ENCODE measurements at regions not wholly inside any gene's neighbourhood (a gene's known extent, or its start where the extent isn't known, plus 50 kb on each side); places are given as distances from the start of the nearest gene placed in this dataset.

DNA sequence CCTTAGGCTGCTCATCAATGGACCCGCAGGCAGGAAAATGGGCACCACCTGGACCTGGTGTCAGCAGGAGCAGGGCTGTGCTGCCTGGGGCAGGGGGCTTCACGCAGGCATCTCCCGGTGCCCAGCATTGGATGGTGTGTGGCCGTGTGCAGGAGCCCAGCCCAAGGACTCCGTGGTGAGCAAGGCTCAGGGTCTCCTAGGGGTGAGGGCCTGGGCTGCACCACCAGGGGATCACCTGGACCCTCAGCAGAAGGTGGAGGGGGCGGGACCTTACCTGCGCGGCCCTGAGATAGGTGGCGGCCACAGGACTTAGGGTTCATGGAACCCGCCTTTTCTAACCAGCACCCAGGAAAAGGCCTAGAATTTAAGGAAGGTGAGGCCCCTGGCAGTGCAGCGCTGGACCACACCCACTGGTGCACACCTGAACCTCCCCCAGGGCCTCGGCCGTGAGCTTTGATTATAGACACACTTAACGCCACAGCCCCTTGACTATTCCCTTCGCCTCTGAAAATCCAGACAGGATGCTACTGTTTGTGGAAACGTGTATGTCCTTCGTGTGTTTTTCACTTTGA is 89.0 kb downstream of the TMEM18 start:
- BruUV-seq (replicated peaks): no TSS peak
- FAIRE-seq: no peak
- H3K4me1 ChIP-seq (ENCODE audit: control insufficient read depth, extremely low read depth, insufficient read depth, low read length): no peaks in the 10 kb centered on the region
- no peak overlapping the region for H3K4me2 ChIP-seq (ENCODE audit: insufficient read depth, low read length)
- dilution Hi-C loops (cut with MboI; ENCODE audit: extremely low pct_ligation_motif_present, low sequenced_read_pairs) (no loop called here), intact Hi-C loops (cut with micrococcal nuclease) (no loop called here)
- TF ChIP-seq MYC (IDR thresholded peaks at IDR 0.05; ENCODE audit: low read depth, low read length) (no peak), EZH2 (IDR thresholded peaks at IDR 0.05; ENCODE audit: borderline replicate concordance, low read depth, low read length, severe bottlenecking) (no peak), POLR2AphosphoS5 (IDR thresholded peaks at IDR 0.05; ENCODE audit: insufficient read depth, low read depth, low read length) (no peak), JUN (IDR thresholded peaks at IDR 0.05; ENCODE audit: borderline replicate concordance, insufficient read depth, insufficient read length, low read depth) (no peak), FOS (IDR thresholded peaks at IDR 0.05; ENCODE audit: borderline replicate concordance, insufficient read depth, low read length) (no peak), GATA2 (IDR thresholded peaks at IDR 0.05; ENCODE audit: insufficient read depth, insufficient read length, low read depth, low read length) (no peak), POLR2A (IDR thresholded peaks at IDR 0.05; ENCODE audit: low read depth, low read length) (no peak)
- TF ChIP-seq, protein P1, sequence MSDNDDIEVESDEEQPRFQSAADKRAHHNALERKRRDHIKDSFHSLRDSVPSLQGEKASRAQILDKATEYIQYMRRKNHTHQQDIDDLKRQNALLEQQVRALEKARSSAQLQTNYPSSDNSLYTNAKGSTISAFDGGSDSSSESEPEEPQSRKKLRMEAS (IDR thresholded peaks at IDR 0.05; ENCODE audit: insufficient read depth, insufficient read length): no peak
- TF ChIP-seq, protein P2, sequence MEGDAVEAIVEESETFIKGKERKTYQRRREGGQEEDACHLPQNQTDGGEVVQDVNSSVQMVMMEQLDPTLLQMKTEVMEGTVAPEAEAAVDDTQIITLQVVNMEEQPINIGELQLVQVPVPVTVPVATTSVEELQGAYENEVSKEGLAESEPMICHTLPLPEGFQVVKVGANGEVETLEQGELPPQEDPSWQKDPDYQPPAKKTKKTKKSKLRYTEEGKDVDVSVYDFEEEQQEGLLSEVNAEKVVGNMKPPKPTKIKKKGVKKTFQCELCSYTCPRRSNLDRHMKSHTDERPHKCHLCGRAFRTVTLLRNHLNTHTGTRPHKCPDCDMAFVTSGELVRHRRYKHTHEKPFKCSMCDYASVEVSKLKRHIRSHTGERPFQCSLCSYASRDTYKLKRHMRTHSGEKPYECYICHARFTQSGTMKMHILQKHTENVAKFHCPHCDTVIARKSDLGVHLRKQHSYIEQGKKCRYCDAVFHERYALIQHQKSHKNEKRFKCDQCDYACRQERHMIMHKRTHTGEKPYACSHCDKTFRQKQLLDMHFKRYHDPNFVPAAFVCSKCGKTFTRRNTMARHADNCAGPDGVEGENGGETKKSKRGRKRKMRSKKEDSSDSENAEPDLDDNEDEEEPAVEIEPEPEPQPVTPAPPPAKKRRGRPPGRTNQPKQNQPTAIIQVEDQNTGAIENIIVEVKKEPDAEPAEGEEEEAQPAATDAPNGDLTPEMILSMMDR (IDR thresholded peaks at IDR 0.05; ENCODE audit: extremely low read depth in 1 of 2, insufficient read depth in 1 of 2, low read depth in 1 of 2, low read length in 2 of 2): no peak
- H3K9me1 ChIP-seq (replicated peaks; ENCODE audit: control insufficient read depth, extremely low read depth, insufficient read depth, low read length): no peaks in the 10 kb centered on the region
- CTCF ChIA-PET: no interaction called here
- no peaks in the 10 kb centered on the region for H4K20me1 ChIP-seq (replicated peaks; ENCODE audit: control insufficient read depth, extremely low read depth, insufficient read depth, low read length)
- H2AFZ ChIP-seq (ENCODE audit: low read depth, low read length): no peak overlapping the region
- H3K27me3 ChIP-seq (ENCODE audit: control insufficient read depth in 2 of 2, insufficient read depth in 2 of 2, low read length in 2 of 2): no peaks in the 10 kb centered on the region
- no peak for DNase-seq (ENCODE audit: low read depth, low spot score)
- peaks cover 3% of the 10 kb centered on the region for H3K9me3 ChIP-seq (replicated peaks; ENCODE audit: control insufficient read depth, insufficient read depth, low read length)
- H3K27ac ChIP-seq (ENCODE audit: insufficient read depth, low read depth, low read length): no peak overlapping the region
- H3K4me3 ChIP-seq (replicated peaks in 1 of 3; ENCODE audit: insufficient read depth in 1 of 3, low read depth in 1 of 3, low read length in 3 of 3): no peak overlapping the region
- H3K9ac ChIP-seq (replicated peaks; ENCODE audit: extremely low read depth, insufficient read depth, low read length): no peak overlapping the region
- H3K79me2 ChIP-seq (ENCODE audit: control insufficient read depth, insufficient read depth, low read length): no peaks in the 10 kb centered on the region
- no peaks in the 10 kb centered on the region for H3K36me3 ChIP-seq (ENCODE audit: control insufficient read depth in 2 of 2, extremely low read depth in 1 of 2, insufficient read depth in 2 of 2, low read length in 2 of 2)
- POLR2A ChIA-PET: no interaction called here

All from endothelial cell of umbilical vein (primary cell).